Endodermal cell (in vitro differentiated cells): ENCODE measurements at regions not wholly inside any gene's neighbourhood (a gene's known extent, or its start where the extent isn't known, plus 50 kb on each side); places are given as distances from the start of the nearest gene placed in this dataset. TPM values are rescaled to one million over a fixed set of nuclear protein-coding genes. Genes with fewer than 3 reads are reported as not detected.

Experiments
- DNase-seq: peaks from one replicate; pipeline ENCODE4 v3.0.0-alpha.2; 2017
- H3K27ac ChIP-seq: 2 replicates; pipeline ENCODE4 v1.5.1; 2013; ENCODE audit warnings: mild to moderate bottlenecking, low read depth, low read length, moderate library complexity
- H3K27me3 ChIP-seq: 2 replicates; pipeline ENCODE4 v1.6.1; 2013; ENCODE audit warnings: mild to moderate bottlenecking, low read length, moderate library complexity; ENCODE audit not compliant: insufficient read depth, control insufficient read depth, poor library complexity, severe bottlenecking
- H3K36me3 ChIP-seq: 2 replicates; pipeline ENCODE4 v1.7.0; 2013; ENCODE audit warnings: mild to moderate bottlenecking, low read length, moderate library complexity; ENCODE audit not compliant: control insufficient read depth, insufficient read depth
- H3K4me1 ChIP-seq: one replicate; pipeline ENCODE4 v1.7.0; 2013; ENCODE audit warnings: low read length; ENCODE audit not compliant: control insufficient read depth, insufficient read depth
- H3K4me3 ChIP-seq: 2 replicates; pipeline ENCODE4 v1.5.1; 2013; ENCODE audit warnings: mild to moderate bottlenecking, low read length, moderate library complexity
- H3K9ac ChIP-seq: 2 replicates; pipeline ENCODE4 v1.6.1; 2013; ENCODE audit warnings: mild to moderate bottlenecking, low read length, moderate library complexity; ENCODE audit not compliant: poor library complexity, severe bottlenecking; ENCODE audit errors: extremely low read depth
- H3K9me3 ChIP-seq: 2 replicates; pipeline ENCODE4 v1.6.1; 2013; ENCODE audit warnings: mild to moderate bottlenecking, low read length, moderate library complexity; ENCODE audit not compliant: control insufficient read depth
- H3K27ac Mint-ChIP-seq: 2 replicates; pipeline ENCODE4 v1.8.0; 2020; ENCODE audit warnings: mixed read lengths
- H3K27me3 Mint-ChIP-seq: 2 replicates; pipeline ENCODE4 v1.8.0; 2021; ENCODE audit warnings: mild to moderate bottlenecking, mixed read lengths; ENCODE audit not compliant: insufficient read depth
- H3K36me3 Mint-ChIP-seq: 2 replicates; pipeline ENCODE4 v1.8.0; 2020; ENCODE audit warnings: low read depth, mixed read lengths
- H3K4me1 Mint-ChIP-seq: 2 replicates; pipeline ENCODE4 v1.8.0; 2020; ENCODE audit warnings: mixed read lengths
- H3K4me3 Mint-ChIP-seq: 2 replicates; pipeline ENCODE4 v1.8.0; 2020; ENCODE audit warnings: mild to moderate bottlenecking, moderate library complexity, mixed read lengths
- H3K9me3 Mint-ChIP-seq: 2 replicates; pipeline ENCODE4 v1.8.0; 2020; ENCODE audit warnings: mild to moderate bottlenecking, mixed read lengths
- CTCF ChIP-seq: fragments of 200-600 bp; sonication (generic); conservative IDR thresholded peaks from 2 replicates; pipeline ENCODE4 v1.5.0; 2021; ENCODE audit warnings: antibody characterized with exemption, mild to moderate bottlenecking
- WGBS, 2 experiments: methylation state at CpG; one replicate each; pipeline versions ENCODE4 v1.1.5 to v1.1.7; 2013; ENCODE audit warnings: missing lambda C conversion rate in 2 of 2, mixed read lengths in 1 of 2; ENCODE audit not compliant: insufficient coverage in 1 of 2, insufficient read length in 1 of 2; 5-methylcytosine and 5-hydroxymethylcytosine counted together
- microRNA-seq: library from miRNA; unstranded; fragments of <30 nt; microRNA quantifications from one replicate; pipeline ENCODE4 v1.2.0, GENCODE V29; 2020; ENCODE audit warnings: borderline microRNAs expressed

GRCh38 chr1:168369655-168370054 lies 89.0 kb downstream of the TBX19 start:
- Mint-ChIP-seq H3K27me3 (peaks cover 2% of the 10 kb centered on the region), H3K9me3 (no peaks in the 10 kb centered on the region), H3K36me3 (no peaks in the 10 kb centered on the region), H3K27ac (no peak overlapping the region), H3K4me3 (no peak overlapping the region), H3K4me1 (peaks cover 12% of the 10 kb centered on the region)
- H3K27me3 ChIP-seq = no peaks in the 10 kb centered on the region
- no peak overlapping the region for H3K4me3 ChIP-seq
- H3K9me3 ChIP-seq = no peaks in the 10 kb centered on the region
- WGBS, 2 experiments = 87 to 91% methylated on average over 5 of the region's 5 CpGs
- H3K36me3 ChIP-seq = no peaks in the 10 kb centered on the region
- H3K4me1 ChIP-seq = peaks cover 9% of the 10 kb centered on the region
- no peak overlapping the region for H3K9ac ChIP-seq
- H3K27ac ChIP-seq = no peak overlapping the region
- DNase-seq = no peak
- TF ChIP-seq CTCF = no peak

GRCh38 chr1:168368131-168368530 lies 87.5 kb downstream of the TBX19 start:
- Histone ChIP-seq H3K36me3 (no peaks in the 10 kb centered on the region), H3K9ac (no peak overlapping the region), H3K9me3 (no peaks in the 10 kb centered on the region), H3K27ac (no peak overlapping the region), H3K4me3 (no peak overlapping the region), H3K27me3 (no peaks in the 10 kb centered on the region), H3K4me1 (peaks cover 8% of the 10 kb centered on the region)
- H3K27me3 Mint-ChIP-seq = peaks cover 2% of the 10 kb centered on the region
- no peak for TF ChIP-seq CTCF
- H3K36me3 Mint-ChIP-seq = no peaks in the 10 kb centered on the region
- H3K4me3 Mint-ChIP-seq = no peak overlapping the region
- no peak overlapping the region for H3K27ac Mint-ChIP-seq
- no peaks in the 10 kb centered on the region for H3K9me3 Mint-ChIP-seq
- DNase-seq = no peak
- 100% methylated on average over 1 of the region's 1 CpG for WGBS, 2 experiments
- peaks cover 7% of the 10 kb centered on the region for H3K4me1 Mint-ChIP-seq

DNA sequence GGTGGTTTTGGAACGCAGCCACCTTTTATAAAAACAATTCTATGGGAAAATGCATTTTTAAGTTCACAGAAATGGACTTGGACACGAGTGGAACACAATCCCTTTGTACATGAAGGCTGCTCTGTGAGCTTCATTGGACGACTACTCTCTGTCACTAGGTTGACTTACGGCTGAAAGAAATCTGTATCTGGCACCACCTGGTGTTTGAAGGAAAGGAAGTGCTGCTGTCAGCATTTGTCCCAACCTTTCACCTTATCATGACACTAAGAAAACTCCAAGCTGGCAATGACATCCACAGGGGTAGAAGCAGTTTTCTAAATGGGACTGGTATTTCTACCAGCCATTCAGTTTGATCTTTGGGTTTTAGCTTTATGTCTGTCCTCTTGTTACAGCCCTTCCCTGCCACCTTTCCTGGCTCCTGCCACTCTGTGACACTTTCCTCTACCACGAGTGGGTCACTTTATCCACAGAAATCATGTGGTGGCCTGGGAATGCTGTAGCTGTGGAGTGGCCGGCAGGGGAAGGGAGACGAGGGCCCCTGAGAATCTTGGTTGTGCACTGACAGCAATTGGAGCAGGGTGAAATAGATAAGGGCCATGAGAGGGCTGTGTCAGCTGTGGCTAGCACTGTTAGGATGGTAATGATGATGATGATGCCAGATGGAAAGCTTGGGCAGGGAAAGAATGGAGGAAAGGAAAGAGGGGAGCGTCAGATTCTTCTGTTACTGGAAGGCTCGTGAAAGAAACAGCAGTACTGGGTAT lies 85.2 kb downstream of the TBX19 start:
- Mint-ChIP-seq H3K36me3 (no peaks in the 10 kb centered on the region), H3K27me3 (peaks cover 2% of the 10 kb centered on the region), H3K27ac (no peak overlapping the region), H3K9me3 (no peaks in the 10 kb centered on the region), H3K4me3 (no peak overlapping the region), H3K4me1 (peaks cover 5% of the 10 kb centered on the region)
- peak; percentile 63 for TF ChIP-seq CTCF
- H3K9me3 ChIP-seq = no peaks in the 10 kb centered on the region
- H3K4me1 ChIP-seq = no peaks in the 10 kb centered on the region
- H3K36me3 ChIP-seq = no peaks in the 10 kb centered on the region
- no peak overlapping the region for H3K4me3 ChIP-seq
- no peak for DNase-seq
- no peak overlapping the region for H3K9ac ChIP-seq
- H3K27ac ChIP-seq = no peak overlapping the region
- no peaks in the 10 kb centered on the region for H3K27me3 ChIP-seq
- 73 to 79% methylated on average over 7 to 9 of the region's 9 CpGs for WGBS, 2 experiments

Small RNAs in the stretch of these regions (microRNA-seq; reads per million reads assigned to microRNA genes)
- gene MIR557 = not detected
